DOHH2 (cell line): ENCODE measurements at regions not wholly inside any gene's neighbourhood (a gene's known extent, or its start where the extent isn't known, plus 50 kb on each side); places are given as distances from the start of the nearest gene placed in this dataset.

ENCODE experiments used
- H3F3A ChIP-seq: fragments of 200-600 bp; sonication (generic), shearing (Covaris generic); 2 replicates; pipeline ENCODE4 v1.6.0; 2016; ENCODE audit warnings: antibody characterized with exemption, mild to moderate bottlenecking; ENCODE audit not compliant: control insufficient read depth, insufficient read depth
- H3K27ac ChIP-seq: fragments of 200-600 bp; sonication (generic); 2 replicates; pipeline ENCODE4 v1.5.1; 2014; ENCODE audit warnings: low read depth, mild to moderate bottlenecking, low read length, moderate library complexity
- H3K27me3 ChIP-seq: fragments of 200-600 bp; sonication (generic); 2 replicates; pipeline ENCODE4 v1.6.1; 2014; ENCODE audit warnings: mild to moderate bottlenecking, low read length, mixed read lengths; ENCODE audit not compliant: control insufficient read depth
- H3K36me3 ChIP-seq: fragments of 200-600 bp; sonication (generic); 2 replicates; pipeline ENCODE4 v1.6.1; 2014; ENCODE audit warnings: mild to moderate bottlenecking, low read length, moderate library complexity, mixed read lengths; ENCODE audit not compliant: control insufficient read depth
- H3K4me1 ChIP-seq: fragments of 200-600 bp; sonication (generic); 2 replicates; pipeline ENCODE4 v1.6.1; 2014; ENCODE audit warnings: mild to moderate bottlenecking, low read length, mixed read lengths; ENCODE audit not compliant: control insufficient read depth
- H3K4me2 ChIP-seq: fragments of 200-600 bp; sonication (generic); 2 replicates; pipeline ENCODE4 v1.6.0; 2014; ENCODE audit warnings: mild to moderate bottlenecking, low read length, moderate library complexity
- H3K4me3 ChIP-seq: fragments of 200-600 bp; sonication (generic); 2 replicates; pipeline ENCODE4 v1.5.1; 2014; ENCODE audit warnings: mild to moderate bottlenecking, low read length, mixed read lengths
- H3K79me2 ChIP-seq: fragments of 200-600 bp; sonication (generic); 2 replicates; pipeline ENCODE4 v1.6.1; 2014; ENCODE audit warnings: mild to moderate bottlenecking, low read length, mixed read lengths; ENCODE audit not compliant: control insufficient read depth
- H3K9me2 ChIP-seq: fragments of 200-600 bp; sonication (generic); replicated peaks from 2 replicates; pipeline ENCODE4 v1.6.1; 2014; ENCODE audit warnings: mild to moderate bottlenecking, low read length, mixed read lengths; ENCODE audit not compliant: control insufficient read depth
- H3K9me3 ChIP-seq: fragments of 200-600 bp; sonication (generic); 2 replicates; pipeline ENCODE4 v1.6.1; 2014; ENCODE audit warnings: antibody characterized with exemption, low read length, mixed read lengths; ENCODE audit not compliant: control insufficient read depth, insufficient read depth
- H4K20me1 ChIP-seq: fragments of 200-600 bp; sonication (generic); 2 replicates; pipeline ENCODE4 v1.6.0; 2014; ENCODE audit warnings: low read depth, mild to moderate bottlenecking, antibody characterized with exemption, low read length, moderate library complexity; ENCODE audit not compliant: control insufficient read depth, insufficient read depth
- EZH2phosphoT487 ChIP-seq: fragments of 200-600 bp; sonication (generic); IDR thresholded peaks from 2 replicates; pipeline ENCODE4 v1.6.1; 2017; ENCODE audit warnings: borderline replicate concordance, mild to moderate bottlenecking, antibody characterized with exemption, low read length, moderate library complexity, mixed read lengths
- TF ChIP-seq, protein P1 (sequence below): fragments of 200-600 bp; sonication (generic); IDR thresholded peaks from one replicate; pipeline ENCODE4 v1.5.1; 2014; ENCODE audit warnings: antibody characterized with exemption, mild to moderate bottlenecking, low read depth, low read length; ENCODE audit not compliant: poor library complexity, severe bottlenecking

DNA sequence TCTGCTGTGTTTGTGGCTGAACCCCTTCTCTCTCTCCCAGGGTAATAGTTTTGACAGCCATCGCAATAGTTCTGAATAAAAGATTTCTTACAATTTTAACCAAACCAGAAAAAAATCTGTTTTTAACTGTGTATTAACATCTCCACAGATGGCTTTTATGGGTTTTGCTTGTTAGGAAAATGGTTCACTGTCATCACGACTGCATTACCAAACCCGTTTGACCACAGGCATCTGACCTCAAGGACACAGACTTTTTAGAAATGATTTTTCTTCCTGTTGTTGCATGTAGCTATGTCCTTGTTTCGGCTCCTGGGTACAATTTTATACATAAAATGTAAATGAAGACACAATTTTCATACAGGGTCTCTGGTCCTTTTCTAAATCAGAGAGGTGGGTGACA is 316.1 kb downstream of the IRX1 start:
- TF ChIP-seq EZH2phosphoT487 = no peak
- TF ChIP-seq, protein P1, sequence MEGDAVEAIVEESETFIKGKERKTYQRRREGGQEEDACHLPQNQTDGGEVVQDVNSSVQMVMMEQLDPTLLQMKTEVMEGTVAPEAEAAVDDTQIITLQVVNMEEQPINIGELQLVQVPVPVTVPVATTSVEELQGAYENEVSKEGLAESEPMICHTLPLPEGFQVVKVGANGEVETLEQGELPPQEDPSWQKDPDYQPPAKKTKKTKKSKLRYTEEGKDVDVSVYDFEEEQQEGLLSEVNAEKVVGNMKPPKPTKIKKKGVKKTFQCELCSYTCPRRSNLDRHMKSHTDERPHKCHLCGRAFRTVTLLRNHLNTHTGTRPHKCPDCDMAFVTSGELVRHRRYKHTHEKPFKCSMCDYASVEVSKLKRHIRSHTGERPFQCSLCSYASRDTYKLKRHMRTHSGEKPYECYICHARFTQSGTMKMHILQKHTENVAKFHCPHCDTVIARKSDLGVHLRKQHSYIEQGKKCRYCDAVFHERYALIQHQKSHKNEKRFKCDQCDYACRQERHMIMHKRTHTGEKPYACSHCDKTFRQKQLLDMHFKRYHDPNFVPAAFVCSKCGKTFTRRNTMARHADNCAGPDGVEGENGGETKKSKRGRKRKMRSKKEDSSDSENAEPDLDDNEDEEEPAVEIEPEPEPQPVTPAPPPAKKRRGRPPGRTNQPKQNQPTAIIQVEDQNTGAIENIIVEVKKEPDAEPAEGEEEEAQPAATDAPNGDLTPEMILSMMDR = no peak

DNA sequence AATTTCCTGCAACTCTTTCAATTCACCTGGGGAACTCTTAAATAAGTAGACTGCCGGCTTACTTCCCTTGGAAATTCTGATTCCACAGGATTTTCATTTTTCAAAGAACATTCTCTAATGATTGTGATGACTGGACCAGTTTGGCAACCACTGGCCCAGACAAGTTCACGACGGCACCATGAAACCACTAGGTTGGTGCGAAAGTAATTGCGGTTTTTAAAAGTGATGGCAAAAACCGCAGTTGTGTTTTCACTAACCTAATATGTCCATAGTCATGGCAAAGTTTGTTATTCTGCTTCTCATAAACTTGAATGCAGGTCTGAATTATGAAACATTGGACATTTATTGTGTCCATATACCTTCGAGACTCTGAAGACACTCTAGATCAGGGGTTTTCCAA is 317.2 kb downstream of the IRX1 start:
- TF ChIP-seq EZH2phosphoT487 = no peak
- TF ChIP-seq, protein P1 = no peak
- Histone ChIP-seq H3K4me2 (no peak overlapping the region), H3K79me2 (no peaks in the 10 kb centered on the region), H3K9me2 (no peaks in the 10 kb centered on the region), H3F3A (no peaks in the 10 kb centered on the region), H3K4me3 (no peak overlapping the region), H3K27ac (no peak overlapping the region), H4K20me1 (no peaks in the 10 kb centered on the region), H3K36me3 (no peaks in the 10 kb centered on the region), H3K27me3 (no peaks in the 10 kb centered on the region), H3K4me1 (no peaks in the 10 kb centered on the region), H3K9me3 (peaks cover 5% of the 10 kb centered on the region; the same call in 1 of the 2 replicates)

More for the DNA sequence above, 316.1 kb downstream of the IRX1 start:
- H3K9me2 ChIP-seq = no peaks in the 10 kb centered on the region
- no peak overlapping the region for H3K4me2 ChIP-seq
- H3K27me3 ChIP-seq = no peaks in the 10 kb centered on the region
- H3K79me2 ChIP-seq = no peaks in the 10 kb centered on the region
- no peaks in the 10 kb centered on the region for H3K4me1 ChIP-seq
- no peak overlapping the region for H3K27ac ChIP-seq
- no peaks in the 10 kb centered on the region for H3K36me3 ChIP-seq
- no peaks in the 10 kb centered on the region for H4K20me1 ChIP-seq
- no peak overlapping the region for H3K4me3 ChIP-seq
- no peaks in the 10 kb centered on the region for H3F3A ChIP-seq
- peaks cover 5% of the 10 kb centered on the region; the same call in 1 of the 2 replicates for H3K9me3 ChIP-seq

DNA sequence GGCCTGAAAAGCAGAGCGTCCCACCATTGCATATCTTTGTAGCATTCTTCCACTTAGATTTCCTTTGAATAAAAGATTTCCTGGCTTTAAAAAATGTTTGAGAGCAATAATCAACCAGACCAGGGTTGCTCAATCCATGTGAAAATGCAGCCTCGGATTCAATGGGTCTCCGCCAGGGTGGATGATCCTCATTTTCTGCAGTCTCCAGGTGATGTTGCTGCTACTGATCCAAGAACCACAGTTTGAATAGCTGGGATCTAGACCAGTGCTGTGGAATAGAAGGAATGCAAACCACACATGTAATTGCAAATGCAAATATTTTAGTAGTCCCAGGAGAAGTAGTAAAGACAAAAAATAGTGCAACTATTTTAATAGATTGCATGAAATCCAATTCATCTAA is 317.6 kb downstream of the IRX1 start:
- Histone ChIP-seq H3F3A (no peaks in the 10 kb centered on the region), H3K79me2 (no peaks in the 10 kb centered on the region), H3K4me1 (no peaks in the 10 kb centered on the region), H3K4me2 (no peak overlapping the region), H3K27ac (no peak overlapping the region), H3K36me3 (no peaks in the 10 kb centered on the region), H3K27me3 (no peaks in the 10 kb centered on the region), H3K9me2 (no peaks in the 10 kb centered on the region), H3K9me3 (peaks cover 9% of the 10 kb centered on the region; the same call in 1 of the 2 replicates), H3K4me3 (no peak overlapping the region), H4K20me1 (no peaks in the 10 kb centered on the region)
- TF ChIP-seq, protein P1 = no peak
- TF ChIP-seq EZH2phosphoT487 = no peak
